ENCODE measurements at regions not wholly inside any gene's neighbourhood (a gene's known extent, or its start where the extent isn't known, plus 50 kb on each side); places are given as distances from the start of the nearest gene placed in this dataset.

GRCh38 chr4:162700358-162700757, 466.3 kb downstream of the NAF1 start:
- TF ChIP-seq CTCF (conservative IDR thresholded peaks at IDR 0.05 in 1 of 2, IDR thresholded peaks at IDR 0.05 in 1 of 2; ENCODE audit: extremely low read depth in 1 of 2, insufficient read depth in 1 of 2, low read depth in 1 of 2, low read length in 2 of 2) (no peak), EZH2 (IDR thresholded peaks at IDR 0.05; ENCODE audit: borderline replicate concordance, low read length) (no peak)
